ENCODE measurements at regions not wholly inside any gene's neighbourhood (a gene's known extent, or its start where the extent isn't known, plus 50 kb on each side); places are given as distances from the start of the nearest gene placed in this dataset.

GRCh38 chr13:73683746-73684145 is 450.5 kb downstream of the KLF12 start:
- DNase-seq (ENCODE audit: low read depth, low spot score), result no peak
- TF ChIP-seq, protein P1, sequence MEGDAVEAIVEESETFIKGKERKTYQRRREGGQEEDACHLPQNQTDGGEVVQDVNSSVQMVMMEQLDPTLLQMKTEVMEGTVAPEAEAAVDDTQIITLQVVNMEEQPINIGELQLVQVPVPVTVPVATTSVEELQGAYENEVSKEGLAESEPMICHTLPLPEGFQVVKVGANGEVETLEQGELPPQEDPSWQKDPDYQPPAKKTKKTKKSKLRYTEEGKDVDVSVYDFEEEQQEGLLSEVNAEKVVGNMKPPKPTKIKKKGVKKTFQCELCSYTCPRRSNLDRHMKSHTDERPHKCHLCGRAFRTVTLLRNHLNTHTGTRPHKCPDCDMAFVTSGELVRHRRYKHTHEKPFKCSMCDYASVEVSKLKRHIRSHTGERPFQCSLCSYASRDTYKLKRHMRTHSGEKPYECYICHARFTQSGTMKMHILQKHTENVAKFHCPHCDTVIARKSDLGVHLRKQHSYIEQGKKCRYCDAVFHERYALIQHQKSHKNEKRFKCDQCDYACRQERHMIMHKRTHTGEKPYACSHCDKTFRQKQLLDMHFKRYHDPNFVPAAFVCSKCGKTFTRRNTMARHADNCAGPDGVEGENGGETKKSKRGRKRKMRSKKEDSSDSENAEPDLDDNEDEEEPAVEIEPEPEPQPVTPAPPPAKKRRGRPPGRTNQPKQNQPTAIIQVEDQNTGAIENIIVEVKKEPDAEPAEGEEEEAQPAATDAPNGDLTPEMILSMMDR (IDR thresholded peaks at IDR 0.05; ENCODE audit: insufficient read depth, low read length, missing control alignments), result no peak
- ChIA-PET CTCF (interaction anchor here (0.7 kb wide), 1 partner anchor 12 kb away, joined by 3 read pairs; no protein-coding TSS in a partner anchor), POLR2A (no interaction called here)
- H3K4me3 ChIP-seq (ENCODE audit: low read depth, low read length), result no peak overlapping the region

DNA sequence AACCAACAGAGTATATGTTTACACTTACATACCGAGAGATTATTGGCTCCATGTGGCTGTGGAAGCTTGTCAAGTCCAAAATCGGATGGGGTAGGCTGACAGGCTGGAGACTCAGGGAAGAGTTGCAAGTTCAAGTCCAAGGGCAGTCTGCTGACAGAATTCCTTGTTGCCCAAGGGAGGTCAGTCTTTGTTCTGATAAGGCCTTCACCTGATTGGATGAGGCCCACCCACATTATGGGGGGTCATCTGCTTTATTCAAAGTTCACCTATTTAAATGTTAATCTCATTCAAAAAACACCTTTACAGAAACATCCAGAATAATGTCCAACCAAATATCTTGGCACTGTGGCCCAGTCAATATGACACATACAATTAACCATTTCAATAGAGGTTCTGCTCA is 452.4 kb downstream of the KLF12 start:
- no peak for DNase-seq (ENCODE audit: low read depth, low spot score)
- TF ChIP-seq, protein P1 (IDR thresholded peaks at IDR 0.05; ENCODE audit: insufficient read depth, low read length, missing control alignments), result no peak
- ChIA-PET CTCF (no interaction called here), POLR2A (interaction anchor here (0.5 kb wide), 1 partner anchor 640 kb away, joined by 3 read pairs; no protein-coding TSS in a partner anchor)
- no peak overlapping the region for H3K4me3 ChIP-seq (ENCODE audit: low read depth, low read length)

DNA sequence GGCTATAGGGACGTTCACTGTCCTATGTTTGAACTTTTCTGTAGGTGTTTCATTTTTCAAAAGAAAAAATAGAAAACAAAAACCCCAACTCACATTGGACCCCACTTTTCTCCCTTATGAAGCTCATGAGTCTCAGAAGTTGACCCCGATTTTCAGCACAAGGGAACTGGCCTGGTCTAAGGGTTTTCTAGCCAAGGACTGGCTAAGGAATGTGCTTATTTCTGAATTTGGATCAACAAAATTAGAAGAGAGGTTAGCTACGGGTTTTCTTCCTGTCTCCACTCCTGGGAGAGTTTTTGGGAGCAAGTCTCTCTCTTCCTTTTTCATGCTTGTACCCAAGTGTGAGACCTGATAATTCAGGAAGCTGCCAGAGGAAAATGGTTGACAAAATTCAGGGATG is 453.2 kb downstream of the KLF12 start:
- ChIA-PET POLR2A (interaction anchor here (0.5 kb wide), 1 partner anchor 640 kb away, joined by 3 read pairs; no protein-coding TSS in a partner anchor), CTCF (no interaction called here)
- TF ChIP-seq, protein P1 (IDR thresholded peaks at IDR 0.05; ENCODE audit: insufficient read depth, low read length, missing control alignments), result no peak
- no peak for DNase-seq (ENCODE audit: low read depth, low spot score)
- no peak overlapping the region for H3K4me3 ChIP-seq (ENCODE audit: low read depth, low read length)

GRCh38 chr13:73677048-73677601 is 457.1 kb downstream of the KLF12 start:
- ChIA-PET POLR2A (interaction anchor here (0.7 kb wide), 1 partner anchor 341 kb away, joined by 3 read pairs; no protein-coding TSS in a partner anchor), CTCF (no interaction called here)
- TF ChIP-seq, protein P1 (IDR thresholded peaks at IDR 0.05; ENCODE audit: insufficient read depth, low read length, missing control alignments), result no peak
- H3K4me3 ChIP-seq (ENCODE audit: low read depth, low read length), result no peak overlapping the region
- DNase-seq (ENCODE audit: low read depth, low spot score), result peak; percentile 9

GRCh38 chr13:73676550-73677047 is 457.6 kb downstream of the KLF12 start:
- CTCF ChIA-PET, result no interaction called here
- no peak for DNase-seq (ENCODE audit: low read depth, low spot score)
- H3K4me3 ChIP-seq (ENCODE audit: low read depth, low read length), result no peak overlapping the region
- POLR2A ChIA-PET, result no interaction called here
- TF ChIP-seq, protein P1 (IDR thresholded peaks at IDR 0.05; ENCODE audit: insufficient read depth, low read length, missing control alignments), result no peak

- POLR2A ChIA-PET, result no interaction called here
- no peak overlapping the region for H3K4me3 ChIP-seq (ENCODE audit: low read depth, low read length)
- TF ChIP-seq, protein P1 (IDR thresholded peaks at IDR 0.05; ENCODE audit: insufficient read depth, low read length, missing control alignments), result no peak
- CTCF ChIA-PET, result no interaction called here
- no peak for DNase-seq (ENCODE audit: low read depth, low spot score)
Measured at GRCh38 chr13:73675821-73676220, 458.4 kb downstream of the KLF12 start.
